DOHH2 (cell line): ENCODE measurements at regions not wholly inside any gene's neighbourhood (a gene's known extent, or its start where the extent isn't known, plus 50 kb on each side); places are given as distances from the start of the nearest gene placed in this dataset.
"Not testable (repeated sequence)": the region's sequence is repeated elsewhere in the genome, so short reads cannot be mapped to it uniquely, and the experiment has no call there.

Source experiments
- H3F3A ChIP-seq: fragments of 200-600 bp; sonication (generic), shearing (Covaris generic); 2 replicates; pipeline ENCODE4 v1.6.0; 2016; ENCODE audit warnings: antibody characterized with exemption, mild to moderate bottlenecking; ENCODE audit not compliant: control insufficient read depth, insufficient read depth
- H3K27ac ChIP-seq: fragments of 200-600 bp; sonication (generic); 2 replicates; pipeline ENCODE4 v1.5.1; 2014; ENCODE audit warnings: low read depth, mild to moderate bottlenecking, low read length, moderate library complexity
- H3K27me3 ChIP-seq: fragments of 200-600 bp; sonication (generic); 2 replicates; pipeline ENCODE4 v1.6.1; 2014; ENCODE audit warnings: mild to moderate bottlenecking, low read length, mixed read lengths; ENCODE audit not compliant: control insufficient read depth
- H3K36me3 ChIP-seq: fragments of 200-600 bp; sonication (generic); 2 replicates; pipeline ENCODE4 v1.6.1; 2014; ENCODE audit warnings: mild to moderate bottlenecking, low read length, moderate library complexity, mixed read lengths; ENCODE audit not compliant: control insufficient read depth
- H3K4me1 ChIP-seq: fragments of 200-600 bp; sonication (generic); 2 replicates; pipeline ENCODE4 v1.6.1; 2014; ENCODE audit warnings: mild to moderate bottlenecking, low read length, mixed read lengths; ENCODE audit not compliant: control insufficient read depth
- H3K4me2 ChIP-seq: fragments of 200-600 bp; sonication (generic); 2 replicates; pipeline ENCODE4 v1.6.0; 2014; ENCODE audit warnings: mild to moderate bottlenecking, low read length, moderate library complexity
- H3K4me3 ChIP-seq: fragments of 200-600 bp; sonication (generic); 2 replicates; pipeline ENCODE4 v1.5.1; 2014; ENCODE audit warnings: mild to moderate bottlenecking, low read length, mixed read lengths
- H3K79me2 ChIP-seq: fragments of 200-600 bp; sonication (generic); 2 replicates; pipeline ENCODE4 v1.6.1; 2014; ENCODE audit warnings: mild to moderate bottlenecking, low read length, mixed read lengths; ENCODE audit not compliant: control insufficient read depth
- H3K9me2 ChIP-seq: fragments of 200-600 bp; sonication (generic); replicated peaks from 2 replicates; pipeline ENCODE4 v1.6.1; 2014; ENCODE audit warnings: mild to moderate bottlenecking, low read length, mixed read lengths; ENCODE audit not compliant: control insufficient read depth
- H3K9me3 ChIP-seq: fragments of 200-600 bp; sonication (generic); 2 replicates; pipeline ENCODE4 v1.6.1; 2014; ENCODE audit warnings: antibody characterized with exemption, low read length, mixed read lengths; ENCODE audit not compliant: control insufficient read depth, insufficient read depth
- H4K20me1 ChIP-seq: fragments of 200-600 bp; sonication (generic); 2 replicates; pipeline ENCODE4 v1.6.0; 2014; ENCODE audit warnings: low read depth, mild to moderate bottlenecking, antibody characterized with exemption, low read length, moderate library complexity; ENCODE audit not compliant: control insufficient read depth, insufficient read depth
- CTCF ChIP-seq: fragments of 200-600 bp; sonication (generic); IDR thresholded peaks from one replicate; pipeline ENCODE4 v1.5.1; 2014; ENCODE audit warnings: antibody characterized with exemption, mild to moderate bottlenecking, low read depth, low read length; ENCODE audit not compliant: poor library complexity, severe bottlenecking
- EZH2phosphoT487 ChIP-seq: fragments of 200-600 bp; sonication (generic); IDR thresholded peaks from 2 replicates; pipeline ENCODE4 v1.6.1; 2017; ENCODE audit warnings: borderline replicate concordance, mild to moderate bottlenecking, antibody characterized with exemption, low read length, moderate library complexity, mixed read lengths

- H3K27me3 ChIP-seq = no peaks in the 10 kb centered on the region
- TF ChIP-seq EZH2phosphoT487 (no peak), CTCF (no peak)
- H4K20me1 ChIP-seq = no peaks in the 10 kb centered on the region
- no peak overlapping the region for H3K27ac ChIP-seq
- H3F3A ChIP-seq = no peaks in the 10 kb centered on the region
- H3K9me2 ChIP-seq = no peaks in the 10 kb centered on the region
- no peak overlapping the region for H3K4me2 ChIP-seq
- no peaks in the 10 kb centered on the region for H3K36me3 ChIP-seq
- no peaks in the 10 kb centered on the region for H3K9me3 ChIP-seq
- no peaks in the 10 kb centered on the region for H3K79me2 ChIP-seq
- no peaks in the 10 kb centered on the region for H3K4me1 ChIP-seq
- H3K4me3 ChIP-seq = no peak overlapping the region
These were observed 373.5 kb downstream of the TCERG1L start for GRCh38 chr10:130938051-130938450.

- not testable (repeated sequence) for H3K79me2 ChIP-seq, H3K27ac ChIP-seq, H3F3A ChIP-seq, H3K4me2 ChIP-seq, H3K9me2 ChIP-seq, H3K4me1 ChIP-seq, H3K4me3 ChIP-seq, H3K36me3 ChIP-seq, H3K9me3 ChIP-seq, H4K20me1 ChIP-seq, H3K27me3 ChIP-seq
These were observed 372.6 kb downstream of the TCERG1L start for GRCh38 chr10:130938891-130939290.

DNA sequence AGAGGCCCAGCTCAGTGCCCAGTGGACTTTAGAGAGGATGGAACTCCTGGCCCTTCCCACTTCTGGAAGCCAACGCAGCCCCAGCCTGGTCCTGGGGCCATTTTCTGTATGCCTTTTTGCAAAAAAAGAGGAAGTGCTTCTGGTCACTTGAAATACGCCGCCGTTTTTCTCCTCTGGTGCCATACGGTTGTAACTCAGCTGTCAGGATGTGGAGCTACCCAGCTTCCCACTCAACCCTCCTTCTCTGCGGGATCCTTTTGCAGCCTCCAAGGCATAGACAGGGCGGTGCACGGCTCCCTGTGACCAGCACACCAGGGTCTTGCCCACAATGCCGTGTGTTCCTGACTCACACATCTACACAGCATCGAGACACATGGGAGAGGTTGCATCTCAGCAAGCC lies 369.6 kb downstream of the TCERG1L start:
- no peak overlapping the region for H3K4me3 ChIP-seq
- H3K27ac ChIP-seq = no peak overlapping the region
- no peaks in the 10 kb centered on the region for H3K79me2 ChIP-seq
- no peaks in the 10 kb centered on the region for H4K20me1 ChIP-seq
- H3K27me3 ChIP-seq = no peaks in the 10 kb centered on the region
- TF ChIP-seq EZH2phosphoT487 (no peak), CTCF (no peak)
- H3K4me1 ChIP-seq = no peaks in the 10 kb centered on the region
- H3K9me3 ChIP-seq = no peaks in the 10 kb centered on the region
- H3F3A ChIP-seq = no peaks in the 10 kb centered on the region
- H3K9me2 ChIP-seq = no peaks in the 10 kb centered on the region
- no peaks in the 10 kb centered on the region for H3K36me3 ChIP-seq
- H3K4me2 ChIP-seq = no peak overlapping the region

DNA sequence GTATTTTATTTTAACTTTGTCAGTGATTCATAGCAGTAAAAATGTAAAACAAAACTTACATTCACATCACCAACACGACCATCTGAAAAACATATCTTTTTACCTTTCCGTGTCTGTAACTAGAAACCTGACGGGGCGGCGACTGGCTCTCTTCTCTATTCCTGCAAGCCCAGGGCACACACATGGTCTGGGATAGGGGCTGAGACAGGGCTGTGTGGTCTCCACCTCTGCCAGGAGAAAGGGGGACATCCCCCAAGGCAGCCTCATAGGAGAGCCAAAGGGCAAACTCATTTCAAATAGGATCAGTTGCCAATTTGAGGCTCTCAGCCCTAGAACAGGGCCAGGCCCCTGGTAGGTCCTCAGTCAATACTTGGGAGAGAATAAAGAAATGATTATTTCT lies 359.4 kb downstream of the TCERG1L start:
- no peak overlapping the region for H3K27ac ChIP-seq
- no peak overlapping the region for H3K4me3 ChIP-seq
- no peaks in the 10 kb centered on the region for H3K36me3 ChIP-seq
- no peaks in the 10 kb centered on the region for H3K9me2 ChIP-seq
- H3F3A ChIP-seq = no peaks in the 10 kb centered on the region
- TF ChIP-seq CTCF (no peak), EZH2phosphoT487 (no peak)
- H3K4me1 ChIP-seq = no peaks in the 10 kb centered on the region
- no peaks in the 10 kb centered on the region for H4K20me1 ChIP-seq
- H3K27me3 ChIP-seq = no peaks in the 10 kb centered on the region
- H3K9me3 ChIP-seq = no peaks in the 10 kb centered on the region
- no peaks in the 10 kb centered on the region for H3K79me2 ChIP-seq
- no peak overlapping the region for H3K4me2 ChIP-seq
